CD1c-positive myeloid dendritic cell (primary cell): ENCODE measurements at regions not wholly inside any gene's neighbourhood (a gene's known extent, or its start where the extent isn't known, plus 50 kb on each side); places are given as distances from the start of the nearest gene placed in this dataset.
A peak's percentile ranks its signal among the peaks of the same experiment; 100 is the strongest.

Experiments used
- DNase-seq: peaks from one replicate; pipeline ENCODE4 v3.0.0-alpha.2; 2016; ENCODE audit errors: extremely low spot score

GRCh38 chr15:87631093-87631492 lies 625.4 kb downstream of the NTRK3 start:
- no peak for DNase-seq

DNA sequence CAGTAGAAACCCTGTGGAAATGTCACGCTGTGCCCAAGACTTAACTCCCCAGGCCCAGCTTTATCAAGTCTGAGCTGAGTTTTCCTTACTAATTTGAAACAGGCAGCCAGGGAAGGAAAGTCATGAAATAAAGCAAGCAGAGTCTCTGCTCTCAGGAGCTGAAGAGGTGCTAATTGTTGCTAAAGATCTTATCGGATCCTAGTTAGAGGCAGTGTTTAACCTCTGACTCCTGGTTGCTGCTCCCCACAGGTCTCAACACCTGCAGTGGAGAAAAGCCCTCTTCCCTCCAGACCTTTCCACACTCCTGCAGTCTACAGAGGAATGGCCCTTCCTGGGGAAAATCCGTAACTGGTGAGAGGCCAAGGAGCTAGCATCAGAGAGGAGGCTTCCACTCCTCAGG lies 628.2 kb downstream of the NTRK3 start:
- no peak for DNase-seq

DNA sequence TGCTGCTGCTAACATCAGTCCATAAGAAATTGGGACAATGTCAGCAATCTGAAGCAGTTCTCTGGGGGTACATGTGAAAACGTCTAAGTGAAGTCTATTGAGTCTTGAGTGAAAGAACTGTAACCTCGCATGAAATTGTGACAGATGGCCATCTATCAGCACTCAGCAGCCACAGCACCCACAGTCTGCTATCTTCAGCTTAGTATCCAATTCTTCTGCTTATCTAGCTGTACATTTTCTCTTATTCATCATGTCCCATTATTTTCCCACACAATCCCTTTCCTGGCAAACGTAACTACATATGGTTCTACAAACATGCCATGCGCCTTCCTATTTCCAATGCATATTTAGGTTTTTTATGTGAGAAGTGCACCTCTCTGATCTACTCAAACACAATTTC lies 629.7 kb downstream of the NTRK3 start:
- no peak for DNase-seq

DNA sequence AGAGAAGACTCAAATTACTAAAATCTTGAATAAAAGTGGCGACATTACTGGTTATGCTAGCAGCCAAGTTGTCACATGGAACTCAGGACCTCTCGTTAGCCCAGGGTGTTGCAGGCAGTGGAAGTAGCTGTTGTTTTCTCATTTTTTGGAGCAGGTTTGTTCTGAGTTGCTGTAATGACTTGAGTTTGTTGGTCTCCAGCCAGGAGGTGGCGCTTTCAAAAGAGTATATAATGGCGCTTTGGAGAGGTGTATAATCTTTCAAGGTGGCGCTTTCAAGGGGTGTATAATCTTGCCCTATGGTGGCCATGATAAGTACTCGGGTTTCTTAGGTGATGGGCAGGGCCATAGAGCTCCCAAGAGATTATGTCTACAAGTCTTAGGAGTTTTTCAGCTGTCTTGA lies 632.7 kb downstream of the NTRK3 start:
- DNase-seq: no peak

DNA sequence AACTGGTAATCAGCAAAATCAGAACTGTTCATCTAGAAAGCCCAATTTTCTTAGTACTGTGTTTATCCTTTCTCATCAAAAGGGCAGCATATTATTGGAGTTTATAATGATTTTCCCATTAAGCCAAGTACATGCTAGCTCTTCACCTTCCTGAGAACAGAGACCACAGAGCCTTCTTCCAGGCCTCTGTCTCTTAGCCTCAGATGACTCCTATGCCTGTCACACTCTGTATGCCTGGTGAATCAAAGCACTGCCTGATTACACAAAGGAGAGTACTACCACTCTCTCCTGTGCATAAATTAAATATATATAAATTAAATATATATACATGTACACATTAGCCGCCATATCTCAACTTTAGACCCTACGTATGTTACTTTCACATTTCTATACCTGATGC lies 636.1 kb downstream of the NTRK3 start:
- no peak for DNase-seq

GRCh38 chr15:87619161-87619960 lies 637.2 kb downstream of the NTRK3 start:
- no peak for DNase-seq

- no peak for DNase-seq
Measured at GRCh38 chr15:87618203-87618725, 638.3 kb downstream of the NTRK3 start.

- no peak for DNase-seq
Measured at GRCh38 chr15:87614704-87615103, 641.8 kb downstream of the NTRK3 start.

- DNase-seq: no peak
Measured at GRCh38 chr15:87610366-87610765, 646.2 kb downstream of the NTRK3 start.

- no peak for DNase-seq
Measured at GRCh38 chr15:87609894-87610293, 646.6 kb downstream of the NTRK3 start.

DNA sequence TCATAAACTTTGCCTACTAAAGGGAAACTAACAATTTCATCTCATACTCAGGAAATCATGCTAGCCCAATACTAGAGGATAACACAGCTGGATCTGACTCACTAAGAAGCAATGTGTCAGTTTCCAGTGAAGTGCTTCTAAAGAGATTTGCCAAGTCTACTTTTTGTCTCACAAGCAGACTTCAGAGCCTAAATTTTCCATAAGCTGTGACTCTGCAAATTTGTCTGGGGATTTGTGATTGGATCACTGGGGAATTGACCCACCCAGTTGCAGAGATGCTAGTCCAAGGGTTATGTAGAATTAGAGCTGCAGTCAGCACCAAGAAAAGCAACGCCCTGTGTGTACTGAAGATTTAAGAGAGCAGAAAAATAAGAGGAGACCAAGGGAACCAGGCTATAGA lies 647.1 kb downstream of the NTRK3 start:
- no peak for DNase-seq

DNA sequence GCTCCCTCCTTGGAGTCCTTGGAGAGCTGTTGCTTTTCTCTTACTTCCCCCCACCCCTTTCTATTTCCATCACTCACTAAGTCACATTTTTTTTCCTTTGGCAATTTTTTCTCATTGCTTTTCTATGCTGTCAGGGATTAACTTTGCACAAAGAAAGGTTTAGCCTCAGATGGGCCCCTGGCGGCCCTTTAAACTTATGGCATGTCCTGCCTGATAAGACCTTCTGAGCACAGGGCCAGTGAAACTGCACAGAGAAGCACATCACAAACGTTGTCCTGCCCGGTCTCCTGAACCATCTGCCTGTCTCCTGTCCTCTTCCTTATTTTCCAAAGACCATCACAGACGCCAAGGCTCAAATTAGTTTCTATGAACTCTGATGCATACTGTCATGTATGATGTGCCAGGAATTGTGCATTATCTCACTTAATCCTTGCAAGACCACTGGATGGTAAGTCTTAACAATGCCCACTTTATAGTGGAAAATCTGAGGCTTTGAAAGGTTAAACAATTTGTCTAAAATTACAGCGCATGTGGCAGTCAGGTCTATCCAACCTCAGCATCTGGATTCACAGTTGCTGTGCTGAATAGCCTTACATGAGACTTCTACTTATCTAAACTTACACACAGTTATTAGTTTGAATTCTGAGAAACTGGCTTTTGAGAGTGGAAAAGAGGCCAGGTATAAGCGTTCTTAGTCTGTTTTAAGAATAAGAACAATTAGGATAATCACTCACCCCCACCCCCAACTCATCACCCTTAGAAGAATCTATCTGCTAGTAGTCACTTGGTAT lies 648.1 kb downstream of the NTRK3 start:
- DNase-seq: no peak

GRCh38 chr15:87606971-87607370 lies 649.6 kb downstream of the NTRK3 start:
- DNase-seq: no peak

DNA sequence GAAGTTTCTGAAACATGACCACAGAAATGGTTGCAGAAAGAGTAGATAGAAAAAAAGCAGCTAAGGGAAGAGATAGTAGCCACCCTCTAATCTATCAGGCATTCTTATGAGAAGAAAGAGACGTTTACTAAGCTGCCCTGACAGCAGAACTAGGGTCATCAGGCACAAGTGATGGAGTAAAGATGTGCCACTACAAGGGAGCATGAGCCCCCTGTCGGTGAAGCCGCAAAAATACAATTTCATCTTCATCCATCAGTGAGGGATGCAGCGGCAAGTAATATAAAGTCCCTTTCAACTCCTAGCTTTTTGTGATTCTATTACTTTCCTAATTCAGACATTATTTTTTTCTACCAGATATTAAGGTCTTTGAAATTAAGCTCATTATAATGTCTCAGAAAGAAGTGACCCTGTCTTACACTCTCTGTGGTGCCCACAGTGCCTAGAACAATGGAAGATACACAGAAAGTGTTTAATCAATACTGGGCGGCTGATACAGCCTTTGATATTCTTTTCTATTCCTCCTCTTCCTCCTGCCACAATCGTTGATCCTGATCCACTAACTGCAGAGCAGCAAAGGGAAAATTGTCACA lies 651.6 kb downstream of the NTRK3 start:
- peak; percentile 11 for DNase-seq

- no peak for DNase-seq
Measured at GRCh38 chr15:87602371-87602770, 654.2 kb downstream of the NTRK3 start.

DNA sequence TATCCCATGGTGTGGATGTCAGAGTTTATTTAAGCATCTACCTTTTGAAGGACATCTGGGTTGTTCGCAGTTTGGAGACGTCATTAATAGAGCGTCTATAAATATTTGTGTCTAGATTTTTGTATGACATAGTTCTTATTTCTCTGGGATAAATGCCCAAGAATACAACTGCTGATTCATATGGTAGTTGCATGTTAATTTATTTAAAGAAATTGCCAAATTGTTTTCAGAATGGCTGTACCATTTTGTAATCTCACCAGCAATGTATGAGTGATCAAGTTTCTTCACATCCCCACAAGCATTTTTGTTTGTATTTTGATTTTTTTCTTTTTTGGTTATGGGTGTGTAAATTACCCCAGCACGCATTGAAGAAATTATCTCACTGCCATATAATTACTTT lies 656.9 kb downstream of the NTRK3 start:
- DNase-seq: no peak

DNA sequence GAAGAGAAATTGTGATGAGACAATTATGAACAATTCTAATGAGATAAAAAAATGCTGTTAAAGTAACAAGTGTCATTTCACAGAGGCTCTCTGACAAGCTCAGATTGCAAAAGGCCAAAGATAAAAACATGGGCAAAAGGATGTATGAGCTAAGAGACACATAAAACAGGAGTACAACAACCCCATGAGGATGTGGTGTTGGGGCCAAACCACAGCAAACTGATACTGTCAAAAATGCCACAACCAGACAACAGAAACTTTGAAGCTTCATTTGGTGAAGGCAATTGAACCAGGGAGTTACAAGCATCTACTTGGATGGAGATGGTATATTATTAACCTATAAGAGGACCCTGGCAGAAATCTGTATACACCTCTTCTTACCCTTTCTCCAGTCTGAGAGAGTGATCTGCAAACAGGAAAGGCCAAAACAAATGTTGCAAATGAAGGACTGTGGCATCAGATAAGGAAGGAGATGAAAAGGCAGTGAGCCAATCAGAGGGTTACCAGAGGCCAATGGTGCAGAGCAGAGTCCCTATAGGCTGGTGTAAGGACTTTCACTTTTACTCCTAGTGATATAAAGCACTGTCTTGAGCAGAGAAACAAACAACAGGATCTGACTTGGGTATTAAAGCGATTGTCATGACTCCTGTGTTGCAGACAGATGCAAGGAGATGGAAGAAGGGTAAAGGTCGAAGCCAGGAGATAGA lies 659.0 kb downstream of the NTRK3 start:
- peak; percentile 1 for DNase-seq

- no peak for DNase-seq
Measured at GRCh38 chr15:87591582-87591981, 665.0 kb downstream of the NTRK3 start.

DNA sequence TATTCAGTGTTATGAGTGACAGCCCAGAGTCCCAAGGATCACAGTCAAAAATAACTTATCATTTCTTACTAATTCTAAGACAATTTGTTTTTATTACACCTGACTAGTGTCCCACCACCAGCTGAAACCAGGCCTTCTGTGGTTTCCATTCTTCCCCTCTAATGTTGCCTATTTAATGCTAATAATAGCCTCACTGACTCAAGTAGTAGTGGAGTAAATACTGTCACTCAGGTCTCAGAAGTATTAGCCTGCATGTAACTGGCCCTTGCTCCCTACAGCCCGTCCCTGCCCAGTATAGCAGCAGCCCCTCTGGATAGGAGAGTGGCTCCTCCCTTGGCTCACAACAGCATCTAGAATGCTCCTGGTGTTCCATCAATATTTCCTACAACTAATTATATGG lies 665.5 kb downstream of the NTRK3 start:
- DNase-seq: no peak

DNA sequence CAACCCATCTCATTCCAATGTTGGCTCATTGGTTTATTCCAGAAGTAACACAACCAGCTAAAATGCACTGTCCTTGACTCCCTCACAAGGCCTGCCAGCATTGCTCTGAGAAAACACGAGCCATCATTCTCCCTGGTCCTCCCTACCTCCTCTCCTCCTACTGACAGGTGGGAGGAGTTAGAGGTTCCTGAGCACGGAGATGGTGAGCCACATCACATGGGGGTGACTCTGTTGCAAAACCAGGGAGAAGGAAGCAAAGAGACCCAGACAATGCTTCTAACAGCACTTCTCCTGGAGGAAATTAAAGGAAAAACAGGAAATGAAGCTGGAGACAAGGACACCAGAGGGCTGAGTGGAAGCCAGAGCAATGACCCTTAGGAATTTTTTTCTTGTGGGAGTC lies 667.4 kb downstream of the NTRK3 start:
- no peak for DNase-seq

DNA sequence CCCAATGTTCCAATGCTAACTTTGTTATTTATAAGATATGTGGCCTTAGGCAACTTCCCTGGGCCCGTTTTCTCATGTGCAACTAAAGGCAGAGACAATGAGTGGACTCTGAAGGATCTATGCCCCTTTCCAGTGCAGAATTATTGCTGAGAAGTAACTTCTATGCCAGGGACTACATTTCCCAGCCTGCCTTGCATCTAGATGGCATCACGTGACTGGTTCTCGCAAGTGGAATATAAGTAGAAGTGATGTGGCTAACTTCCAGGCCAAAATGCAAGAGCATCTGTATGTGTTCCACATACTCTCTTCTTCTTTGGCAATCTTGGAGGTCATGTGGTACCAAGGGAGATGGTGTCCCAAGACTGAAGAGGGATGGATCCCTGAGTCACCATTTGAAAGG lies 674.4 kb downstream of the NTRK3 start:
- no peak for DNase-seq

DNA sequence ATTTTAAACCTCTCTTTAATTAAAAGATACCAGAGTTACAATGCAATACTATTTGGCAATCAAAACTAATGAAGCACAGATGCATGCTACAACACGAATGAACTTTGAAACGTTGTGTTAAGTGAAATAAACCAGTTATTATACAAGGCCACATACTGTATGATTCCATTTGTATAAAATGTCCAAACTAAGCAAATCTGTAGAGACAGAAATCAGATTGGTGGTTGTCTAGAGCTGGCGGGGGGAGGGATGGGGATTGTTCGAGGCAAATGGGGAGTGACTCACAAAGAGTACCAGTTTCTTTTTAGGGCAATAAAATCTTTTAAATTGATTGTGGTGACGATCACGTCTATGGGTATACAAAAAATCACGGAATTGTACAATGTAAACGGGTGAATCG lies 677.0 kb downstream of the NTRK3 start:
- no peak for DNase-seq
